PC-9 (cell line): ENCODE measurements at regions not wholly inside any gene's neighbourhood (a gene's known extent, or its start where the extent isn't known, plus 50 kb on each side); places are given as distances from the start of the nearest gene placed in this dataset.

Source experiments
- BruUV-seq: library from RNA; stranded (reverse); fragments of 400-500 nt; replicated peaks from 2 replicates; lab custom pipeline; 2021; lab: Mats Ljungman, UMichigan
- CTCF ChIA-PET: fragments of 300-600 bp; sonication (Branson Sonifier 250); formaldehyde crosslinking; loops from one replicate; lab custom pipeline; 2022; ENCODE audit warnings: antibody characterized with exemption; lab: Charles Lee
- POLR2A ChIA-PET: fragments of 300-600 bp; sonication (Branson Sonifier 250); formaldehyde crosslinking; loops from one replicate; lab custom pipeline; 2022; ENCODE audit warnings: antibody characterized with exemption; ENCODE audit not compliant: unreplicated experiment; lab: Charles Lee
- DNase-seq, 2 experiments: peaks; one replicate each; pipeline versions ENCODE4 v3.0.0 to v3.0.0-alpha.2; 2015 to 2022; ENCODE audit warnings: mixed read lengths in 1 of 2
- H2AFZ ChIP-seq: fragments of 200-600 bp; sonication (generic); 2 replicates; pipeline ENCODE4 v1.8.1; 2017; ENCODE audit warnings: antibody characterized with exemption
- H3F3A ChIP-seq: fragments of 200-600 bp; sonication (generic); 2 replicates; pipeline ENCODE4 v1.8.1; 2017; ENCODE audit warnings: antibody characterized with exemption, mild to moderate bottlenecking, low read depth; ENCODE audit not compliant: insufficient read depth
- H3K27ac ChIP-seq: fragments of 200-600 bp; sonication (generic); 2 replicates; pipeline ENCODE4 v1.6.1; 2016; ENCODE audit warnings: mixed run types
- H3K27me3 ChIP-seq: fragments of 200-600 bp; sonication (generic); 2 replicates; pipeline ENCODE4 v1.6.1; 2016; ENCODE audit warnings: low read depth, mixed run types; ENCODE audit not compliant: insufficient read depth
- H3K36me3 ChIP-seq: fragments of 200-600 bp; sonication (generic); 2 replicates; pipeline ENCODE4 v1.6.1; 2016; ENCODE audit warnings: low read depth, mixed run types
- H3K4me1 ChIP-seq: fragments of 200-600 bp; sonication (generic); replicated peaks from 2 replicates; pipeline ENCODE4 v1.6.1; 2016; ENCODE audit warnings: mixed run types; ENCODE audit not compliant: insufficient read depth
- H3K4me2 ChIP-seq: fragments of 200-600 bp; sonication (generic); 2 replicates; pipeline ENCODE4 v1.6.1; 2017; ENCODE audit warnings: mixed run types
- H3K4me3 ChIP-seq: fragments of 200-600 bp; sonication (generic); 2 replicates; pipeline ENCODE4 v1.6.1; 2016; ENCODE audit warnings: mixed run types
- H3K79me2 ChIP-seq: fragments of 200-600 bp; sonication (generic); 2 replicates; pipeline ENCODE4 v1.6.1; 2017; ENCODE audit warnings: low read depth, mixed run types
- H3K9me2 ChIP-seq: fragments of 200-600 bp; sonication (generic); 2 replicates; pipeline ENCODE4 v1.8.1; 2017; ENCODE audit warnings: mild to moderate bottlenecking; ENCODE audit not compliant: insufficient read depth
- H3K9me3 ChIP-seq: fragments of 200-600 bp; sonication (generic); 2 replicates; pipeline ENCODE4 v1.8.1; 2016; ENCODE audit warnings: low read depth; ENCODE audit not compliant: insufficient read depth
- H4K20me1 ChIP-seq: fragments of 200-600 bp; sonication (generic); 2 replicates; pipeline ENCODE4 v1.8.1; 2017; ENCODE audit not compliant: insufficient read depth
- EZH2 ChIP-seq: fragments of 200-600 bp; sonication (generic); IDR thresholded peaks from 2 replicates; pipeline ENCODE4 v1.8.0; 2017; ENCODE audit warnings: antibody characterized with exemption, low read depth
- intact Hi-C: fragments of 100-400 bp; cut with micrococcal nuclease; formaldehyde crosslinking; loops from one replicate; pipeline ENCODE4 v1.10.0; 2022; ENCODE audit not compliant: unreplicated experiment
- TF ChIP-seq, protein P1 (sequence below): fragments of 200-600 bp; sonication (generic); conservative IDR thresholded peaks from 2 replicates; pipeline ENCODE4 v1.6.1; 2017; ENCODE audit warnings: mixed run types, antibody characterized with exemption, mild to moderate bottlenecking, moderate library complexity

DNA sequence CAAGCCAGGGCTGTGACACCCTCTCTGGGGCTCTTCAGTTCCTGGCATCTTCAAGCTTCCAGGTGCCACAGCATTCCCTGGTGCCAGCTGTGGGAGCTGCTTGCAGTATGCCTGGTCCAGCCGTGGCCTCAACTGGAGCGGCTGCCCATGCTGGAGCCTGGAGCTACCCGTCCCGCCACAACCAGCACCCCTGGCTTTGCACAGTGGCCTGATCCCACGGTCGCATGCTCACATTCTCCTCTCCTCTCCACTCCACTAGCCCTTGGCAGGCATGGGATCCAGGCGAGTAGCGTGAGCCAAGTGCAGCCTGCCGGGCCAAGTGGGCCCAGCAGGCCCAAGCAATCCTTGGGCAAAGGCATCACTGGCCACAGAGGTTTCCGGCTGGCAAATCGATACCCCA is 81.7 kb downstream of the PPP4R3C start:
- DNase-seq: no peak
- no peaks in the 10 kb centered on the region for H3K9me2 ChIP-seq
- TF ChIP-seq EZH2: no peak
- TF ChIP-seq, protein P1, sequence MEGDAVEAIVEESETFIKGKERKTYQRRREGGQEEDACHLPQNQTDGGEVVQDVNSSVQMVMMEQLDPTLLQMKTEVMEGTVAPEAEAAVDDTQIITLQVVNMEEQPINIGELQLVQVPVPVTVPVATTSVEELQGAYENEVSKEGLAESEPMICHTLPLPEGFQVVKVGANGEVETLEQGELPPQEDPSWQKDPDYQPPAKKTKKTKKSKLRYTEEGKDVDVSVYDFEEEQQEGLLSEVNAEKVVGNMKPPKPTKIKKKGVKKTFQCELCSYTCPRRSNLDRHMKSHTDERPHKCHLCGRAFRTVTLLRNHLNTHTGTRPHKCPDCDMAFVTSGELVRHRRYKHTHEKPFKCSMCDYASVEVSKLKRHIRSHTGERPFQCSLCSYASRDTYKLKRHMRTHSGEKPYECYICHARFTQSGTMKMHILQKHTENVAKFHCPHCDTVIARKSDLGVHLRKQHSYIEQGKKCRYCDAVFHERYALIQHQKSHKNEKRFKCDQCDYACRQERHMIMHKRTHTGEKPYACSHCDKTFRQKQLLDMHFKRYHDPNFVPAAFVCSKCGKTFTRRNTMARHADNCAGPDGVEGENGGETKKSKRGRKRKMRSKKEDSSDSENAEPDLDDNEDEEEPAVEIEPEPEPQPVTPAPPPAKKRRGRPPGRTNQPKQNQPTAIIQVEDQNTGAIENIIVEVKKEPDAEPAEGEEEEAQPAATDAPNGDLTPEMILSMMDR: no peak
- H3K4me2 ChIP-seq: no peak overlapping the region
- H3K27ac ChIP-seq: no peak overlapping the region
- intact Hi-C loops: no loop called here
- no peak overlapping the region for H2AFZ ChIP-seq
- no peaks in the 10 kb centered on the region for H4K20me1 ChIP-seq
- no peaks in the 10 kb centered on the region for H3K9me3 ChIP-seq
- ChIA-PET CTCF (no interaction called here), POLR2A (no interaction called here)
- no peaks in the 10 kb centered on the region for H3K79me2 ChIP-seq
- H3F3A ChIP-seq: no peaks in the 10 kb centered on the region
- H3K27me3 ChIP-seq: no peaks in the 10 kb centered on the region
- no peak overlapping the region for H3K4me3 ChIP-seq
- no TSS peak for BruUV-seq
- no peaks in the 10 kb centered on the region for H3K4me1 ChIP-seq
- H3K36me3 ChIP-seq: no peaks in the 10 kb centered on the region

DNA sequence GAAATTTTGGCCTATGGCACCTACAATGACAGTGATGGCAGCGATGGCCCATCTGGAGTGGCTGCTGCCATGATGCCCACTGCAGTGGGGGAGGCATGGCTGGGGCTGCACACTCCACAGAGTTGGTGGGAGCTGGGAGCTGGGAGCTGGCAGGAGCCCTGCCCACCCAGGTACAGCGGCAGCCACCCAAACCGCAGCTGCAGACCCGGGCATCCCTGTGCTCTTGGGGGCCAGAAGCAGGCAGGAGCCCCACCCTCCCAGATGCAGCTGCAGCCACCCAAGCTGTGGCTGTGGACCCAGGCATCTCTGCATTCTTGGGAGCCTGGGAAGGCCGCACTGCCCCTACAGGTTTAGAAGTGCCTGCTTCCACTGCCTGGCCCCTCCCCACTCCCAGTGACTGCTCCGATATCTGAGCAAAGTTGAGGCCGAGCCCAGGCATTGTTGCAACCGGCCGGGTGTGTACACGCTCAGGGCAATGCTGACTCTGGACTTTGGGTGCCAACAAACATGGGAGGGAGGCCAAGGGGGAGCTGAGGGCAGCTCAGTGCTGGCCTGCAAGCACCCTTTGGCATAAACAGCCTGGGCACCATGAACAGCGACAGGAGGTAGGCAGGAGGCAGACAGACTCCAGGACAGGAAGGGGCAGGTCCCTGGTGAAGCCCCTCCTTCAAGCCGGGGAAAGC is 82.8 kb downstream of the PPP4R3C start:
- no peak for DNase-seq
- Histone ChIP-seq H3K4me3 (no peak overlapping the region), H3K4me2 (no peak overlapping the region), H3K4me1 (no peaks in the 10 kb centered on the region), H3K9me3 (no peaks in the 10 kb centered on the region), H4K20me1 (no peaks in the 10 kb centered on the region), H3K36me3 (no peaks in the 10 kb centered on the region), H3K27me3 (no peaks in the 10 kb centered on the region), H3K9me2 (no peaks in the 10 kb centered on the region), H2AFZ (no peak overlapping the region), H3F3A (no peaks in the 10 kb centered on the region), H3K27ac (no peak overlapping the region), H3K79me2 (no peaks in the 10 kb centered on the region)
- intact Hi-C loops: no loop called here
- BruUV-seq: no TSS peak
- CTCF ChIA-PET: no interaction called here
- POLR2A ChIA-PET: no interaction called here
- TF ChIP-seq, protein P1: no peak
- no peak for TF ChIP-seq EZH2

DNA sequence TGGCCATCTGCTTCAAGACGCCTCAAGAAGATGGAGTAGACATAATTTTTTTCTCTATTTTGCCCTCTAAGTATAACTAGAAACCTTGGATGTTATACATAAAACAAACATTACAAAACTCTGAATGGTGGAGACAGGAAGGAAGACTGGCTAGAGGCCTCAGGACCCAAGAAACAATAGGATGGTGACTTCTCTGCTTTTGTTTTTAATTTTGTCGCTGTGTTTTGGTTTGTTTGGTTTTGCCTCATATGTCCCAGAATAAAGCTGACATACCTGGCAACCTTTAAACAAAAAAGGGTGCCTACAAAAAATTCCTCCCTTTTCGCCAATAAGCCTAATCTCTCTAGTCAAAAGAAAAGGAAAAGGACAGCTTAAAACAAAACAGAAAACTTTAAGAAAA is 109.1 kb downstream of the PPP4R3C start:
- no peaks in the 10 kb centered on the region for H3K79me2 ChIP-seq
- no peaks in the 10 kb centered on the region for H3K9me2 ChIP-seq
- no peak overlapping the region for H3K4me2 ChIP-seq
- no peaks in the 10 kb centered on the region for H3K27me3 ChIP-seq
- no peaks in the 10 kb centered on the region for H3K9me3 ChIP-seq
- CTCF ChIA-PET: no interaction called here
- no TSS peak for BruUV-seq
- H3K4me3 ChIP-seq: no peak overlapping the region
- DNase-seq: no peak
- H3K27ac ChIP-seq: no peak overlapping the region
- no peaks in the 10 kb centered on the region for H4K20me1 ChIP-seq
- no peaks in the 10 kb centered on the region for H3K4me1 ChIP-seq
- no peak for TF ChIP-seq EZH2
- TF ChIP-seq, protein P1: no peak
- no peaks in the 10 kb centered on the region for H3K36me3 ChIP-seq
- POLR2A ChIA-PET: no interaction called here
- intact Hi-C loops: no loop called here
- no peak overlapping the region for H2AFZ ChIP-seq
- no peaks in the 10 kb centered on the region for H3F3A ChIP-seq
